Body of pancreas (tissue), 4 donors: ENCODE measurements at regions not wholly inside any gene's neighbourhood (a gene's known extent, or its start where the extent isn't known, plus 50 kb on each side); places are given as distances from the start of the nearest gene placed in this dataset.

Source experiments
- ATAC-seq: fragments of 150-250 bp; one replicate; pipeline ENCODE4 v1.9.1; 2016
- DNase-seq, 4 donors: peaks; one replicate each; pipeline ENCODE4 v3.0.0-alpha.2; 2019
- H3K27ac ChIP-seq, 4 donors: fragments of 200-600 bp; sonication (generic); 1 replicate in 3 of 4; 2 replicates in 1 of 4; pipeline versions ENCODE4 v1.5.1 to v1.6.1; 2016 to 2019; ENCODE audit warnings: mild to moderate bottlenecking in 1 of 4, mixed read lengths in 1 of 4, moderate library complexity in 1 of 4
- H3K27me3 ChIP-seq, 2 donors: fragments of 200-600 bp; sonication (generic); one replicate each; pipeline ENCODE4 v1.6.0; 2016; ENCODE audit warnings: mild to moderate bottlenecking in 1 of 2
- H3K36me3 ChIP-seq, 2 donors: fragments of 200-600 bp; sonication (generic); replicated peaks in 1 of 2; 2 replicates each; pipeline ENCODE4 v1.5.1; 2016; ENCODE audit warnings: low read depth in 2 of 2; ENCODE audit not compliant: insufficient read depth in 1 of 2
- H3K4me1 ChIP-seq: fragments of 200-600 bp; sonication (generic); one replicate; pipeline ENCODE4 v1.6.0; 2016
- H3K4me3 ChIP-seq, 2 donors: fragments of 200-600 bp; sonication (generic); 1 replicate in 1 of 2; 2 replicates in 1 of 2; pipeline ENCODE4 v1.5.1; 2016 to 2019
- H3K9me3 ChIP-seq, 3 donors: fragments of 200-600 bp; sonication (generic); 1 replicate in 2 of 3; 2 replicates in 1 of 3; pipeline ENCODE4 v1.5.1; 2016
- CTCF ChIP-seq, 7 experiments: fragments of 450-650 bp in 4 of 7; fragments of 200-600 bp in 3 of 7; sonication (generic) in 3 of 7; IDR thresholded peaks; one replicate each; pipeline ENCODE4 v1.5.1; 2016 to 2019; ENCODE audit warnings: antibody characterized with exemption in 7 of 7
- POLR2A ChIP-seq, 3 donors: fragments of 450-650 bp; IDR thresholded peaks; one replicate each; pipeline ENCODE4 v1.6.1; 2016; ENCODE audit warnings: antibody characterized with exemption in 3 of 3, mild to moderate bottlenecking in 2 of 3
- WGBS, 2 donors: methylation state at CpG; one replicate each; pipeline ENCODE4 v1.1.5; 2017; 5-methylcytosine and 5-hydroxymethylcytosine counted together
- intact Hi-C: fragments of 100-400 bp; cut with DNase I; formaldehyde crosslinking; loops from one replicate; pipeline ENCODE4 v1.15.1; 2023

- Histone ChIP-seq H3K4me3 (no peak overlapping the region), H3K27me3 (no peaks in the 10 kb centered on the region), H3K4me1 (no peaks in the 10 kb centered on the region), H3K9me3 (peaks cover 0 to 5% (median 0%) of the 10 kb centered on the region in 3 donors), H3K36me3 (no peaks in the 10 kb centered on the region), H3K27ac (no peak overlapping the region)
- 38 to 53% methylated on average over 2 of the region's 2 CpGs for WGBS, 2 donors
- no peak for DNase-seq
- ATAC-seq, result no peak
- intact Hi-C loops, result no loop called here
- no peak for TF ChIP-seq CTCF (IDR thresholded peaks at IDR 0.05)
- no peak for TF ChIP-seq POLR2A (IDR thresholded peaks at IDR 0.05)
Observed at GRCh38 chr15:38147246-38147645, 105.4 kb upstream of the SPRED1 start.

GRCh38 chr15:38148471-38148870 lies 104.2 kb upstream of the SPRED1 start:
- no peak overlapping the region for H3K4me3 ChIP-seq
- H3K27me3 ChIP-seq, result no peaks in the 10 kb centered on the region
- H3K4me1 ChIP-seq, result no peaks in the 10 kb centered on the region
- H3K36me3 ChIP-seq, result no peaks in the 10 kb centered on the region
- TF ChIP-seq CTCF (IDR thresholded peaks at IDR 0.05), result no peak
- TF ChIP-seq POLR2A (IDR thresholded peaks at IDR 0.05), result no peak
- intact Hi-C loops, result no loop called here
- no peak overlapping the region for H3K27ac ChIP-seq
- H3K9me3 ChIP-seq, result peaks cover 0 to 5% (median 0%) of the 10 kb centered on the region in 3 donors
- ATAC-seq, result no peak
- no peak for DNase-seq
- WGBS, 2 donors, result 42 to 58% methylated on average over 2 of the region's 2 CpGs

GRCh38 chr15:38149315-38149714 lies 103.3 kb upstream of the SPRED1 start:
- H3K4me3 ChIP-seq, result no peak overlapping the region
- intact Hi-C loops, result no loop called here
- H3K27ac ChIP-seq, result no peak overlapping the region
- no peaks in the 10 kb centered on the region for H3K4me1 ChIP-seq
- ATAC-seq (no peak), DNase-seq (no peak)
- WGBS, 2 donors, result 44 to 56% methylated on average over 4 of the region's 4 CpGs
- no peaks in the 10 kb centered on the region for H3K27me3 ChIP-seq
- no peaks in the 10 kb centered on the region for H3K36me3 ChIP-seq
- TF ChIP-seq CTCF (IDR thresholded peaks at IDR 0.05), result no peak
- no peak for TF ChIP-seq POLR2A (IDR thresholded peaks at IDR 0.05)
- peaks cover 0 to 5% (median 0%) of the 10 kb centered on the region in 3 donors for H3K9me3 ChIP-seq

- no peak for TF ChIP-seq POLR2A (IDR thresholded peaks at IDR 0.05)
- TF ChIP-seq CTCF (IDR thresholded peaks at IDR 0.05), result no peak
- Histone ChIP-seq H3K4me1 (no peaks in the 10 kb centered on the region), H3K4me3 (no peak overlapping the region), H3K36me3 (no peaks in the 10 kb centered on the region), H3K27me3 (no peaks in the 10 kb centered on the region), H3K9me3 (peaks cover 0 to 5% (median 0%) of the 10 kb centered on the region in 3 donors), H3K27ac (no peak overlapping the region)
- ATAC-seq (no peak), DNase-seq (no peak)
- intact Hi-C loops, result no loop called here
- WGBS, 2 donors, result 24 to 36% methylated on average over 1 of the region's 1 CpG
Observed at GRCh38 chr15:38150148-38150547, 102.5 kb upstream of the SPRED1 start.

- Histone ChIP-seq H3K9me3 (peaks cover 0 to 5% (median 0%) of the 10 kb centered on the region in 3 donors), H3K4me1 (no peaks in the 10 kb centered on the region), H3K27me3 (no peaks in the 10 kb centered on the region), H3K36me3 (no peaks in the 10 kb centered on the region), H3K4me3 (no peak overlapping the region), H3K27ac (no peak overlapping the region)
- WGBS, 2 donors, result 57 to 63% methylated on average over 2 of the region's 2 CpGs
- ATAC-seq (no peak), DNase-seq (no peak)
- intact Hi-C loops, result no loop called here
- TF ChIP-seq CTCF (IDR thresholded peaks at IDR 0.05), result no peak
- no peak for TF ChIP-seq POLR2A (IDR thresholded peaks at IDR 0.05)
Observed at GRCh38 chr15:38150794-38151193, 101.8 kb upstream of the SPRED1 start.
